SU-DHL-6 (cell line): ENCODE measurements at regions not wholly inside any gene's neighbourhood (a gene's known extent, or its start where the extent isn't known, plus 50 kb on each side); places are given as distances from the start of the nearest gene placed in this dataset.

Experiments used
- H2AFZ ChIP-seq: fragments of 200-600 bp; sonication (generic); 2 replicates; pipeline ENCODE4 v1.6.1; 2014; ENCODE audit warnings: low read depth, mild to moderate bottlenecking, moderate library complexity, mixed read lengths, antibody characterized with exemption, low read length; ENCODE audit not compliant: severe bottlenecking
- H3F3A ChIP-seq: fragments of 200-600 bp; shearing (Covaris generic); 2 replicates; pipeline ENCODE4 v1.6.0; 2016; ENCODE audit warnings: antibody characterized with exemption, mild to moderate bottlenecking; ENCODE audit not compliant: insufficient read depth
- H3K27ac ChIP-seq: fragments of 200-600 bp; sonication (generic); 2 replicates; pipeline ENCODE4 v1.5.1; 2016; ENCODE audit warnings: low read depth, mild to moderate bottlenecking, low read length, moderate library complexity, mixed read lengths
- H3K27me3 ChIP-seq: fragments of 200-600 bp; sonication (generic), shearing (Covaris generic); 2 replicates; pipeline ENCODE4 v1.6.0; 2014; ENCODE audit warnings: mild to moderate bottlenecking, low read length
- H3K36me3 ChIP-seq: fragments of 200-600 bp; sonication (generic); 2 replicates; pipeline ENCODE4 v1.6.1; 2014; ENCODE audit warnings: mild to moderate bottlenecking, low read length, mixed read lengths
- H3K4me2 ChIP-seq: fragments of 300-600, 200-600 bp; shearing (Covaris generic), sonication (generic); 2 replicates; pipeline ENCODE4 v1.6.0; 2014; ENCODE audit warnings: low read length, low read depth, mild to moderate bottlenecking; ENCODE audit not compliant: poor library complexity, severe bottlenecking
- H3K4me3 ChIP-seq: fragments of 200-600 bp; sonication (generic); 2 replicates; pipeline ENCODE4 v1.5.1; 2014; ENCODE audit warnings: antibody characterized with exemption, low read length, mild to moderate bottlenecking, mixed read lengths; ENCODE audit not compliant: insufficient read depth, poor library complexity, severe bottlenecking
- H3K79me2 ChIP-seq: fragments of 200-600 bp; sonication (generic); 2 replicates; pipeline ENCODE4 v1.6.1; 2014; ENCODE audit warnings: mild to moderate bottlenecking, low read length, moderate library complexity; ENCODE audit not compliant: insufficient read depth
- H3K9ac ChIP-seq: fragments of 200-600 bp; sonication (generic); 2 replicates; pipeline ENCODE4 v1.7.0; 2014; ENCODE audit warnings: mild to moderate bottlenecking, low read length
- H3K9me2 ChIP-seq: fragments of 200-600 bp; sonication (generic); replicated peaks from 2 replicates; pipeline ENCODE4 v1.6.1; 2014; ENCODE audit warnings: low read length; ENCODE audit not compliant: insufficient read depth
- H3K9me3 ChIP-seq: fragments of 200-600 bp; sonication (generic); 2 replicates; pipeline ENCODE4 v1.6.1; 2014; ENCODE audit warnings: low read length, mixed read lengths; ENCODE audit not compliant: insufficient read depth
- H4K20me1 ChIP-seq: fragments of 200-600 bp; sonication (generic); 2 replicates; pipeline ENCODE4 v1.6.1; 2014; ENCODE audit warnings: low read depth, mild to moderate bottlenecking, antibody characterized with exemption, low read length, moderate library complexity, mixed read lengths
- EZH2phosphoT487 ChIP-seq: fragments of 200-600 bp; sonication (generic), shearing (Covaris generic); conservative IDR thresholded peaks from 2 replicates; pipeline ENCODE4 v1.6.1; 2018; ENCODE audit warnings: mild to moderate bottlenecking, antibody characterized with exemption, low read length, moderate library complexity, mixed read lengths
- TF ChIP-seq, protein P1 (sequence below): fragments of 200-600 bp; sonication (generic); IDR thresholded peaks from one replicate; pipeline ENCODE4 v1.5.1; 2017; ENCODE audit warnings: antibody characterized with exemption, mild to moderate bottlenecking, low read length, moderate library complexity; ENCODE audit not compliant: insufficient read depth, poor library complexity, severe bottlenecking

DNA sequence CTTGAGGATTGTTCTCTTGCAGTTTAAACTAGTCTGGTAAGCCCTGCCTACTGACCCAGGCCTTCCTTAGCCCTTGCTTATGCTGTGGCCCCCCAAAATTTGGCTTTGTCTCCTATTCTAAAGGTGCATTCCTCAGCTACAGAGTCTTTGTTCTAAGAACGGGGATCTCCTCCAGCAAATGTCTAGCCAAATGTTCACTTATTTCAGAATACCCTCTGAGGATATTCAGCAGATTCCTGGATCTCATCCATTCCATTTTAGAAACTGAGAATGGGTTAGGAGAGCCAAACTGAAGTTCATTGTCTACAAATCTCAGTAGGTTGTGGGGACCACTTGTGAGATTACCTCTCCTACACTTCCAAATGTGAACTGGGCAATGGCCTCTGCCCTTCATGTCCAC is 164.2 kb upstream of the ARG1 start:
- Histone ChIP-seq H4K20me1 (no peaks in the 10 kb centered on the region), H3K79me2 (no peaks in the 10 kb centered on the region), H3K27ac (no peak overlapping the region), H3K9me2 (no peaks in the 10 kb centered on the region), H3K4me2 (no peak overlapping the region), H3F3A (no peaks in the 10 kb centered on the region), H3K9ac (no peak overlapping the region), H3K27me3 (no peaks in the 10 kb centered on the region), H2AFZ (no peak overlapping the region), H3K9me3 (no peaks in the 10 kb centered on the region), H3K36me3 (no peaks in the 10 kb centered on the region), H3K4me3 (no peak overlapping the region)
- no peak for TF ChIP-seq EZH2phosphoT487
- TF ChIP-seq, protein P1, sequence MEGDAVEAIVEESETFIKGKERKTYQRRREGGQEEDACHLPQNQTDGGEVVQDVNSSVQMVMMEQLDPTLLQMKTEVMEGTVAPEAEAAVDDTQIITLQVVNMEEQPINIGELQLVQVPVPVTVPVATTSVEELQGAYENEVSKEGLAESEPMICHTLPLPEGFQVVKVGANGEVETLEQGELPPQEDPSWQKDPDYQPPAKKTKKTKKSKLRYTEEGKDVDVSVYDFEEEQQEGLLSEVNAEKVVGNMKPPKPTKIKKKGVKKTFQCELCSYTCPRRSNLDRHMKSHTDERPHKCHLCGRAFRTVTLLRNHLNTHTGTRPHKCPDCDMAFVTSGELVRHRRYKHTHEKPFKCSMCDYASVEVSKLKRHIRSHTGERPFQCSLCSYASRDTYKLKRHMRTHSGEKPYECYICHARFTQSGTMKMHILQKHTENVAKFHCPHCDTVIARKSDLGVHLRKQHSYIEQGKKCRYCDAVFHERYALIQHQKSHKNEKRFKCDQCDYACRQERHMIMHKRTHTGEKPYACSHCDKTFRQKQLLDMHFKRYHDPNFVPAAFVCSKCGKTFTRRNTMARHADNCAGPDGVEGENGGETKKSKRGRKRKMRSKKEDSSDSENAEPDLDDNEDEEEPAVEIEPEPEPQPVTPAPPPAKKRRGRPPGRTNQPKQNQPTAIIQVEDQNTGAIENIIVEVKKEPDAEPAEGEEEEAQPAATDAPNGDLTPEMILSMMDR, result no peak

GRCh38 chr6:131410785-131411184 is 162.2 kb upstream of the ARG1 start:
- Histone ChIP-seq H4K20me1 (no peaks in the 10 kb centered on the region), H3F3A (no peaks in the 10 kb centered on the region), H3K79me2 (no peaks in the 10 kb centered on the region), H3K4me3 (no peak overlapping the region), H3K27ac (no peak overlapping the region), H3K9ac (no peak overlapping the region), H3K9me2 (no peaks in the 10 kb centered on the region), H3K36me3 (no peaks in the 10 kb centered on the region), H2AFZ (no peak overlapping the region), H3K4me2 (no peak overlapping the region), H3K27me3 (no peaks in the 10 kb centered on the region), H3K9me3 (no peaks in the 10 kb centered on the region)
- TF ChIP-seq, protein P1, result no peak
- TF ChIP-seq EZH2phosphoT487, result no peak

DNA sequence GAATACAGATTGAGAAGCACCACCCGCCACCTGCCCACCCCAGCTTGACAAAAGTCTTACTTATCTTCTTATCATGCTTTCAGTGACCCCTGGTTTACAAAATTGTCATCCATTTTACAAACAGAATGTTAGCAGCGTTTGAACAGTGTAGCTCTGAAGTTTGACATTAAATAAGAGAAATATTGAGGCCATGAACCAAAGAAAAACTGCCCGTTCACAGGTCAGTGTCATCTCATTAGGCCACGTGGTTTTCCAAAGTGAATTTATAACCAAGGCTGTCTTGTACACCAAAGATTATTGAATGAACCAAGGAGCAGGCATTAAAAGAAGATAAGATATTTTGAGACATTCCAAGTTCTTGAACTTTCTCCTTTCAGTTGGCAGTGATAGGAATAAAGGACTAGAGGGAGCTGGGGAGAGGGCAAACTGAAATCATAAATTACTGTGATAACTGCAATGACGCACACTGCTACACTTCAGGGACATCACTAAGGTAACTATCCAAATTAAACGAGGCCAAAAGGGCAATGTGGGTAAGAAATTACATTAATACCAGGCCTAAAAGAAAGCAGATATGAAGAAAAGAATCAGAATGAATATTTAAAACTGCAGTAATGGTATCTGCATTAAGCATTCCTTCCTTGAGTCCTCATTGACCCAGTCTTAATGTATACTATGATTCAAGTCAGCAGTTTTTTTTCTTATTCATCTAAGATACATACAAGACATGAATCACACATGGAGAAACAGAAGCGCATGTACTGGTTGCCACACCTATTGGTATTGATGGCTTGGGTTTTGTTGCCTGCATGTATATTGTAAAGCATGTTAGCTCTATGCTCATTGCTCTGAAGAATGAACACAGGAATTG is 159.8 kb upstream of the ARG1 start:
- Histone ChIP-seq H3K27ac (no peak overlapping the region), H3K4me3 (no peak overlapping the region), H3K9me2 (no peaks in the 10 kb centered on the region), H3K4me2 (no peak overlapping the region), H3F3A (no peaks in the 10 kb centered on the region), H3K27me3 (no peaks in the 10 kb centered on the region), H3K9me3 (no peaks in the 10 kb centered on the region), H4K20me1 (no peaks in the 10 kb centered on the region), H2AFZ (no peak overlapping the region), H3K79me2 (no peaks in the 10 kb centered on the region), H3K9ac (no peak overlapping the region), H3K36me3 (no peaks in the 10 kb centered on the region)
- TF ChIP-seq, protein P1, result no peak
- TF ChIP-seq EZH2phosphoT487, result no peak
